SK-N-SH treated with all-trans-retinoic acid at 6 μM for 48 hours (cell line): ENCODE measurements at regions not wholly inside any gene's neighbourhood (a gene's known extent, or its start where the extent isn't known, plus 50 kb on each side); places are given as distances from the start of the nearest gene placed in this dataset.

ENCODE experiments used
- ARNTL ChIP-seq: fragments of 450-650 bp; formaldehyde crosslinking; IDR thresholded peaks from 2 replicates; pipeline ENCODE4 v1.5.0; 2020; ENCODE audit warnings: low read depth, mild to moderate bottlenecking, moderate library complexity, borderline replicate concordance
- ISL1 ChIP-seq: fragments of 250-450 bp; sonication (Bioruptor Pico); IDR thresholded peaks from 2 replicates; pipeline ENCODE4 v2.1.2; 2022; ENCODE audit warnings: mild to moderate bottlenecking, moderate library complexity
- PATZ1 ChIP-seq: fragments of 250-450 bp; sonication (Bioruptor Pico); IDR thresholded peaks from 2 replicates; pipeline ENCODE4 v1.8.0; 2020; ENCODE audit warnings: mild to moderate bottlenecking, moderate library complexity, borderline replicate concordance
- TCF4 ChIP-seq: fragments of 250-450 bp; sonication (Bioruptor Pico); IDR thresholded peaks from 2 replicates; pipeline ENCODE4 v1.8.0; 2021; ENCODE audit warnings: mild to moderate bottlenecking, moderate library complexity, borderline replicate concordance
- ZFP3 ChIP-seq: fragments of 250-450 bp; sonication (Bioruptor Pico); IDR thresholded peaks from 2 replicates; pipeline ENCODE4 v1.5.0; 2020; ENCODE audit warnings: mild to moderate bottlenecking, moderate library complexity
- ZNF8 ChIP-seq: fragments of 450-650 bp; formaldehyde crosslinking; IDR thresholded peaks from 2 replicates; pipeline ENCODE4 v1.5.0; 2020; ENCODE audit warnings: mild to moderate bottlenecking, moderate library complexity

GRCh38 chr17:13287226-13287625, 269.4 kb upstream of the ELAC2 start:
- TF ChIP-seq TCF4 (CRISPR knock-in tag) (no peak), ZNF8 (CRISPR knock-in tag) (no peak), ARNTL (CRISPR knock-in tag) (no peak), PATZ1 (no peak), ZFP3 (no peak), ISL1 (CRISPR knock-in tag) (no peak)
